ENCODE measurements at regions not wholly inside any gene's neighbourhood (a gene's known extent, or its start where the extent isn't known, plus 50 kb on each side); places are given as distances from the start of the nearest gene placed in this dataset.
"Not testable (repeated sequence)": the region's sequence is repeated elsewhere in the genome, so short reads cannot be mapped to it uniquely, and the experiment has no call there.

DNA sequence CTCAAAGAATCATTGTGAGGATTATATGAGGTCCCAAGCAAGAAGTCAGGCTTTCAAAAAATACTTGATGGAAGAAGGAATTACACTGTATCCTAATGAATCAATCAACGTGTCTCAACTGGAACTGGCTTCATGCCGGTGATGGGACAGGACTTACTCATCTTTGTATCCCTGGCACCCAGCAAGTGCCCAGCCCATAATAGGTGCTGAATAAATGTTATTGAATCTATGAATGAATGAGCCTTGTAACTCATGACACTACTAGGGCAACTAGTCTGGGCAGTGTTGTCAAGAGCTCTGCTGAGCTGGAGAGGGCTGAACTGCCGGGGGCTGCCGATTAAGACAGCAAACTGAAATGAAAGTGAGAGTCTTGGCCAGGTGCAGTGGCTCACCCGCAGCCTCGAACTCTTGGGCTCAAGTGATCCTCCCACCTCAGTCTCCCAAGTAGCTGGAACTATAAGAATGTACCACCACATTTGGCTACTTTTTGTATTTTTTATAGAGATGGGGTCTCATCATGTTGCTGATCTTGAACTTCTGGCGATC, 87.2 kb upstream of the KIF5B start:
- in situ Hi-C loops (cut with HindIII; ENCODE audit: low sequenced_read_pairs), result no loop called here
- no peak overlapping the region for H3K4me3 ChIP-seq (ENCODE audit: low read depth, low read length)
- DNase-seq (ENCODE audit: low read depth, low spot score), result no peak
- TF ChIP-seq CTCF (IDR thresholded peaks at IDR 0.05; ENCODE audit: low read depth, low read length), result no peak

DNA sequence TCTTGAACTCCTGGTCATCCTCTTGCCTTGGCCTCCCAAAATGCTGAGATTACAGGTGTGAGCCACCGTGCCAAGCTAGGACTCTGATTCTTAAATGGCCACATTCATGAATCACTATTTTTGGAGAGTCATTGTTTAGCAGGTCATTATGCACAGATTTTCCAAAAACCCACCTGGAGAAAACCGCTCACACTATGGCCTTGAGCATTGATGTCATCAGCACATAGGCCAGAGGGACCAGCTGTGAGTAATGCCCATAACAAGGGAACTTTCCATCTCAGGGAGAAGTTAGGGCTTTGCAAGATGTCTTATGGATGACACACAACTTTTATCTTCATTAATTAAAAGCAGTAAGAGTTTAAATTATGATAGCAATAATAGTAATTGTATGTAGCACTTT, 86.4 kb upstream of the KIF5B start:
- no peak for TF ChIP-seq CTCF (IDR thresholded peaks at IDR 0.05; ENCODE audit: low read depth, low read length)
- peak; percentile 22 for DNase-seq (ENCODE audit: low read depth, low spot score)
- in situ Hi-C loops (cut with HindIII; ENCODE audit: low sequenced_read_pairs), result no loop called here
- no peak overlapping the region for H3K4me3 ChIP-seq (ENCODE audit: low read depth, low read length)

DNA sequence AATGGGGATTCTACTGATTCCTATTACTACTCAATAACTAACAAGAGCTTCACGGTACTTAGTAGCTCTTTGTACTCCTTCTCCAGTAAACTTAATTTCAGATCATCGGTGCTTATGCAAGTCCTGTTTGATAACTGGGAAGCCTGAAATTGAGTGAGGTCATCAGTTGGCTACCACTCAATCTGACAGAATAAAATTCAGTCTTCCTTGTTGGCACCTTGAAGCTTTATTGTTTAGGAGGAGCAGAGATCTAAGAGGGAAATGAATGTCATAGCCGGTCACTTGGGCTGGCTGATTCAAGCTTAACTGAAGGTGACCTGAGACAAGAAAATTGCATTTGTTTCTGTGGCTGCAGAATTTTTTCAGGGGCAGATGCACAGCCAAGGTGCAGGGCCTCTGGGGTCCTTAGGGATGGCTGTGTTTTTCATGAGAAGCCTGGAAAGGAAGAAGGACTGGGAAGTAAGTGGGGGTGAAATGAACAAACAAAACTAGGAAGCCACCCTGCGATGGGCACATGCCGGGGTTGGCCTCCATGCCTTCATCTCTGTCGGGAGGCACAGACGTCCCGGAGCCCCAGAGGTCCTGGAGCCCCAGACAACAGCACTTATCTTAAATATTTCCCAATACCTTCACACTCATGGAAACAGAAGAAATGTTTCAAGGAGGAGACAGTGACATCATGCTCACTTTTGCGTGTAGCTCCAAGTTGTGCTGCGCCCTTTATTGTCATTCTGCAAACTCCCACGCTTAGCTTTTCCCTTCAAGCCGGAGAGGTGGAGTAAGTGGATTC, 85.0 kb upstream of the KIF5B start:
- in situ Hi-C loops (cut with HindIII; ENCODE audit: low sequenced_read_pairs), result no loop called here
- no peak for TF ChIP-seq CTCF (IDR thresholded peaks at IDR 0.05; ENCODE audit: low read depth, low read length)
- H3K4me3 ChIP-seq (ENCODE audit: low read depth, low read length), result no peak overlapping the region
- DNase-seq (ENCODE audit: low read depth, low spot score), result no peak

DNA sequence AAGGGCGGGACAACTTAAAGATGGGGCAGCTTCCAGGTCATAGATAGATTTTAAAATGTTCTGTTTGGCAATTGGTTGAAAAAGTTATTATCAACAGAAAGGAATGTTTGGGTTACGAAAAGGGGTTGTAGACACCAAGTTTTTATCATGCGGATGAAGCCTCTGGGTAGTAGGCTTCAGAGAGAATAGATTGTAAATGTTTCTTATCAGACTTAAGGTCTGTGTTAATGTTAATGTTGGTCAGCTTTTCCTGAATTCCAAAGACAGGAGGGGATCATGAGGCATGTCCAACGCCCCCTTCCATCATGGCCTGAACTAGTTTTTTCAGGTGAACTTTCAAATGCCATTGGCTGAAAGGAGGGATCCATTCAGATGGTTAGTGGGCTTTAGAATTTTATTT, 84.2 kb upstream of the KIF5B start:
- no peak overlapping the region for H3K4me3 ChIP-seq (ENCODE audit: low read depth, low read length)
- DNase-seq (ENCODE audit: low read depth, low spot score), result no peak
- no peak for TF ChIP-seq CTCF (IDR thresholded peaks at IDR 0.05; ENCODE audit: low read depth, low read length)
- in situ Hi-C loops (cut with HindIII; ENCODE audit: low sequenced_read_pairs), result no loop called here

DNA sequence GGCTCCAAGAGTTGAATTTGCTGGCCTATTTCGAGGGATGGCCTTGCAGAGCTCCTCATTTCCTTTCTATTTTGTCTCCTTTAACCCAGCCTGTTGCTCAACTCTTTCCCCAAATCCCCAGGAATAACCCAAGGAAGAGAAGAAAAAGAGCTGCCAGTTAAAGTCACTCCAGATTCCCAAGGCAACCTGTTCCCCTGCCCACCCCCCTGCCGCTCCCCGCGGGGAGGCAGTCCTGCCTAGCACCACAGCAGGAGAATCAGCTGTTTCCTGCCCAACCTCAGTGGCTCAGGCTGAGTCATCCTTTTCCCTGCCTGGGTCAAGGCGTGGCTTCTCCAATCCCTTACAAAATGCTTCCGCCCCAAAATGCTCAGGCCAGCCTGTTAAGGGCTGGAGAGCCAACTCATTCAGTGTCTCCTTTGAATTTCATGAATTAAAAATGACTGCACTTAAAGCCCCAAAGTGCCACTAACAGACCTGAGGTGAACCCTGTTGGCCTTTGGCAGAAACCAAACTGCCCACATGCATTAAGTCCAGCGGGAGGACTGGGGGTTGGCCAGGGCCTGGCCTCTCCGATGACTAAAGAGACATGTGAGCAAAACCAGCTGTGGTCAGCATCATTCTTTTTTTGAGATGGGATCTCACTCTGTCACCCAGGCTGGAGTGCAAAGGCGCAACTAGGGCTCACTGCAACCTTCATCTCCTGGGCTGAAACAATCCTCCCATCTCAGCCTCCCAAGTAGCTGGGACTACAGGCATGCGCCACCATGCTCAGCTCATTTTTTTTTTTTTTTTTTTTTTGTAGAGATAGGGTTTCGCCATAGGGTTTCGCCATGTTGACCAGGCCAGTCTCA, 83.2 kb upstream of the KIF5B start:
- no peak for TF ChIP-seq CTCF (IDR thresholded peaks at IDR 0.05; ENCODE audit: low read depth, low read length)
- peak; percentile 97 for DNase-seq (ENCODE audit: low read depth, low spot score)
- no peak overlapping the region for H3K4me3 ChIP-seq (ENCODE audit: low read depth, low read length)
- in situ Hi-C loops (cut with HindIII; ENCODE audit: low sequenced_read_pairs), result no loop called here

DNA sequence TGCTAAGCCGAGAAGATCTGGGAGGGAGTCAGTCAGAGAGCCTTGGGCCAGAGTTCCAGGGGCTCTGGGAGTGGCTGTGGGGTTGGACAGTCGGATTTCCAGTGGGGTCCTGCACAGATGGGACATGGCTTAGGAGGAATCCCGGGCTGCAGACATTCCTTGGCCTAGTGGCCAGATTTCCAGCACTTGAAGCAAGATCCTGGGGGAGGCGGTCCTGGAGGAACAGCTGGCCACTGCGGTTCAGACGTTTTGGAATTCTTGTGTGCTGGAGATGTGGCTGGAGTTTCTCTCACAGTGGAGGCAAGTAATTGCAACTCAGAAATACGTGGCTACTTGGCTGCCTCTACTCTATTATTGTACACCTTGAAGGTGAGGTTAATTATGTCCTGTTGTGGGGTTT, 80.7 kb upstream of the KIF5B start:
- in situ Hi-C loops (cut with HindIII; ENCODE audit: low sequenced_read_pairs); H3K4me3 ChIP-seq (ENCODE audit: low read depth, low read length); DNase-seq (ENCODE audit: low read depth, low spot score): not testable (repeated sequence)

- in situ Hi-C loops (cut with HindIII; ENCODE audit: low sequenced_read_pairs), result not testable (repeated sequence)
Observed at GRCh38 chr10:32135796-32136195, 79.6 kb upstream of the KIF5B start.

More at GRCh38 chr10:32135796-32136195, 79.6 kb upstream of the KIF5B start:
- H3K4me3 ChIP-seq (ENCODE audit: low read depth, low read length); DNase-seq (ENCODE audit: low read depth, low spot score): not testable (repeated sequence)
